HepG2 (cell line): ENCODE measurements at regions not wholly inside any gene's neighbourhood (a gene's known extent, or its start where the extent isn't known, plus 50 kb on each side); places are given as distances from the start of the nearest gene placed in this dataset.

Source experiments
- ATAC-seq: fragments of 200-7000 bp; cut with Tn5 transposase; 3 replicates; pipeline ENCODE4 v1.9.1; 2020; ENCODE audit warnings: mild to moderate bottlenecking, moderate library complexity
- BruUV-seq: library from RNA; stranded (reverse); fragments of 400-500 nt; replicated peaks from 2 replicates; lab custom pipeline; 2021; lab: Mats Ljungman, UMichigan
- CTCF ChIA-PET: fragments of 300-600 bp; formaldehyde crosslinking; extraction: SDS; loops from one replicate; lab custom pipeline; 2021; ENCODE audit warnings: low total read pairs, inconsistent platforms, low intra/inter-chr PET ratio; lab: Yijun Ruan, JAX
- POLR2A ChIA-PET: fragments of 350-600 bp; sonication (Branson Sonifier 250); formaldehyde crosslinking; loops from one replicate; lab custom pipeline; 2020; ENCODE audit warnings: antibody characterized with exemption, inconsistent platforms; lab: Yijun Ruan, JAX
- DNase-seq: peaks from one replicate; pipeline ENCODE4 v3.0.0-alpha.2; 2015; ENCODE audit warnings: low spot score
- FAIRE-seq: peaks from 3 replicates; lab custom pipeline; 2011; peaks lifted over from hg19 to GRCh38; lab: Jason Lieb, UNC
- H2AFZ ChIP-seq: one replicate; pipeline ENCODE4 v1.6.1; 2011; ENCODE audit warnings: low read length, inconsistent platforms
- H3K27ac ChIP-seq: fragments of 300-600 bp; 3 replicates; pipeline ENCODE4 v1.8.0; 2011; ENCODE audit warnings: mixed run types, mild to moderate bottlenecking, mixed read lengths, low read length, inconsistent platforms; ENCODE audit not compliant: insufficient read depth; ENCODE audit errors: extremely low read length
- H3K27me3 ChIP-seq, 2 experiments: fragments of 200-600 bp in 1 of 2; 2 replicates in 1 of 2; 3 replicates in 1 of 2; pipeline versions ENCODE4 v1.6.0 to v1.8.0; 2011; ENCODE audit warnings: low read length in 2 of 2, mild to moderate bottlenecking in 2 of 2, moderate library complexity in 2 of 2, inconsistent platforms in 1 of 2; ENCODE audit not compliant: insufficient read depth in 2 of 2, control insufficient read depth in 1 of 2
- H3K36me3 ChIP-seq, 2 experiments: fragments of 200-600 bp in 1 of 2; replicated peaks in 1 of 2; 2 replicates in 1 of 2; 3 replicates in 1 of 2; pipeline versions ENCODE4 v1.5.1 to v1.8.0; 2011; ENCODE audit warnings: low read length in 2 of 2, inconsistent platforms in 1 of 2; ENCODE audit not compliant: insufficient read depth in 2 of 2, control insufficient read depth in 1 of 2
- H3K4me1 ChIP-seq: 2 replicates; pipeline ENCODE4 v1.5.1; 2012; ENCODE audit warnings: low read length, inconsistent platforms; ENCODE audit not compliant: insufficient read depth
- H3K4me2 ChIP-seq: 2 replicates; pipeline ENCODE4 v1.6.0; 2011; ENCODE audit warnings: low read depth, low read length, inconsistent platforms
- H3K4me3 ChIP-seq, 3 experiments: fragments of 200-600 bp in 1 of 3; sonication (generic), shearing (Covaris generic) in 1 of 3; replicated peaks in 1 of 3; 2 replicates each; pipeline ENCODE4 v1.5.1; 2011 to 2016; ENCODE audit warnings: low read length in 3 of 3, inconsistent platforms in 2 of 3, low read depth in 2 of 3, mild to moderate bottlenecking in 2 of 3, control low read depth in 1 of 3, mixed read lengths in 1 of 3; ENCODE audit not compliant: insufficient read depth in 1 of 3
- H3K79me2 ChIP-seq: one replicate; pipeline ENCODE4 v1.6.1; 2011; ENCODE audit warnings: low read length, inconsistent platforms; ENCODE audit not compliant: insufficient read depth
- H3K9ac ChIP-seq: 2 replicates; pipeline ENCODE4 v1.6.0; 2011; ENCODE audit warnings: mild to moderate bottlenecking, low read depth, low read length, inconsistent platforms; ENCODE audit not compliant: insufficient read depth
- H3K9me3 ChIP-seq: 2 replicates; pipeline ENCODE4 v1.5.1; 2012; ENCODE audit warnings: mild to moderate bottlenecking, low read length
- H4K20me1 ChIP-seq: 2 replicates; pipeline ENCODE4 v1.6.0; 2011; ENCODE audit warnings: inconsistent platforms, mild to moderate bottlenecking, low read length, moderate library complexity; ENCODE audit not compliant: insufficient read depth
- ETV6 ChIP-seq: sonication (generic); formaldehyde crosslinking; conservative IDR thresholded peaks from 2 replicates; pipeline ENCODE4 v1.4.0; 2020; ENCODE audit warnings: missing genetic modification reagents
- IRX3 ChIP-seq: sonication (generic); formaldehyde crosslinking; IDR thresholded peaks from 2 replicates; pipeline ENCODE4 v1.8.1; 2023; ENCODE audit warnings: mild to moderate bottlenecking, low read depth, missing genetic modification reagents, borderline replicate concordance
- MAZ ChIP-seq, 2 experiments: sonication (generic) in 1 of 2; formaldehyde crosslinking in 1 of 2; IDR thresholded peaks; 2 replicates each; pipeline versions ENCODE4 v1.5.0 to v1.6.1; 2012 to 2020; ENCODE audit warnings: low read depth in 2 of 2, mild to moderate bottlenecking in 2 of 2, borderline replicate concordance in 1 of 2, improper control_type of control experiment in 1 of 2, low read length in 1 of 2, missing genetic modification reagents in 1 of 2, moderate library complexity in 1 of 2
- MBD4 ChIP-seq: IDR thresholded peaks from 2 replicates; pipeline ENCODE4 v1.6.1; 2012; ENCODE audit warnings: low read length, inconsistent platforms, borderline replicate concordance
- POLR2AphosphoS2 ChIP-seq: IDR thresholded peaks from 2 replicates; pipeline ENCODE4 v1.6.1; 2011; ENCODE audit warnings: low read depth, low read length, improper control_type of control experiment
- RBM22 ChIP-seq: fragments of 200-400 bp; formaldehyde crosslinking; optimal IDR thresholded peaks from 2 replicates; pipeline ENCODE3; 2017; ENCODE audit warnings: mild to moderate bottlenecking, low read length, moderate library complexity
- THAP11 ChIP-seq: IDR thresholded peaks from 2 replicates; pipeline ENCODE4 v1.6.1; 2016; ENCODE audit warnings: missing biosample characterization, missing genetic modification reagents
- TMF1 ChIP-seq: sonication (generic); formaldehyde crosslinking; IDR thresholded peaks from 2 replicates; pipeline ENCODE4 v1.8.1; 2022; ENCODE audit warnings: low read depth, missing genetic modification reagents
- YEATS4 ChIP-seq: sonication (generic); formaldehyde crosslinking; IDR thresholded peaks from 2 replicates; pipeline ENCODE4 v1.4.0; 2020; ENCODE audit warnings: missing genetic modification reagents, borderline replicate concordance
- ZMAT3 ChIP-seq: sonication (generic); formaldehyde crosslinking; conservative IDR thresholded peaks from 2 replicates; pipeline ENCODE4 v1.7.0; 2021; ENCODE audit warnings: missing genetic modification reagents
- ZNF839 ChIP-seq: sonication (generic); formaldehyde crosslinking; IDR thresholded peaks from 2 replicates; pipeline ENCODE4 v1.4.0; 2020; ENCODE audit warnings: missing genetic modification reagents, mild to moderate bottlenecking, borderline replicate concordance
- WGBS: methylation state at CpG from one replicate; pipeline ENCODE4 v1.1.6; 2017; ENCODE audit warnings: low lambda C conversion rate; 5-methylcytosine and 5-hydroxymethylcytosine counted together
- in situ Hi-C: cut with HindIII; loops from 2 replicates; pipeline ENCODE4 v1.10.0; 2017; ENCODE audit warnings: low pct_unique_long_range_greater_than_20kb; ENCODE audit not compliant: extremely low pct_ligation_motif_present
- intact Hi-C: fragments of 100-400 bp; cut with micrococcal nuclease; formaldehyde crosslinking; loops from one replicate; pipeline ENCODE4 v1.10.0; 2022; ENCODE audit not compliant: unreplicated experiment
- TF ChIP-seq, protein P1 (sequence below): sonication (generic); formaldehyde crosslinking; IDR thresholded peaks from 2 replicates; pipeline ENCODE4 v1.8.0; 2022; ENCODE audit warnings: missing genetic modification reagents, mild to moderate bottlenecking, inconsistent platforms, borderline replicate concordance
- TF ChIP-seq, protein P2 (sequence below): sonication (generic); IDR thresholded peaks from 2 replicates; pipeline ENCODE4 v1.6.1; 2016; ENCODE audit warnings: low read depth, borderline replicate concordance
- TF ChIP-seq, protein P3 (sequence below): sonication (generic); formaldehyde crosslinking; conservative IDR thresholded peaks from 2 replicates; pipeline ENCODE4 v1.4.0; 2020; ENCODE audit warnings: missing genetic modification reagents

DNA sequence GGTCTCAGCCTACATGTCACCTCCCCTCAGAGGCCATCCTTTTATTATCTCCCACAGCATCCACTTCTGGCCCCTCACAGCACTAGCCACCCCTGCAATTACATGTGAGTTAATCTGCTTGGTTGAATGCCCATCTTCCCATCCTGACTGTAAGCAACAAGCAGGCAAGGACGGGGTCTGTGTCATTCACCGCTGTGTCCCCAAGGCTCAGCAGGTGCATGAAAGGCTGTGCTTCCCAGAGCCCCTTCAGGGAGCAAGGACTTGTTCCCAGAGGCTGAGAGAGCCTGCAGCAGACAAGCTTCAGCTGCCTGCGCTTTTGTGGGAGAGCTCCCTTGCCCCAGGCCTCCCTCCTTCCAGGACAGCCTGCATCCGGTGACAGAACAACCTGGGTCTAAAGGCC is 172.7 kb upstream of the GSC start:
- WGBS = no CpG with 5 or more reads among the region's 4 CpGs
- Histone ChIP-seq H3K9me3 (no peaks in the 10 kb centered on the region), H3K27me3 (peaks cover 2 to 21% of the 10 kb centered on the region in 2 experiments; a peak in 3 of 5 replicates), H2AFZ (no peak overlapping the region), H3K4me3 (no peak overlapping the region), H3K4me2 (no peak overlapping the region), H3K27ac (no peak overlapping the region), H3K9ac (no peak overlapping the region), H3K79me2 (no peaks in the 10 kb centered on the region), H4K20me1 (no peaks in the 10 kb centered on the region), H3K4me1 (no peaks in the 10 kb centered on the region), H3K36me3 (no peaks in the 10 kb centered on the region)
- in situ Hi-C loops = no loop called here
- no peak for DNase-seq
- no TSS peak for BruUV-seq
- CTCF ChIA-PET = no interaction called here
- intact Hi-C loops = no loop called here
- POLR2A ChIA-PET = no interaction called here
- FAIRE-seq = no peak
- TF ChIP-seq, protein P1, sequence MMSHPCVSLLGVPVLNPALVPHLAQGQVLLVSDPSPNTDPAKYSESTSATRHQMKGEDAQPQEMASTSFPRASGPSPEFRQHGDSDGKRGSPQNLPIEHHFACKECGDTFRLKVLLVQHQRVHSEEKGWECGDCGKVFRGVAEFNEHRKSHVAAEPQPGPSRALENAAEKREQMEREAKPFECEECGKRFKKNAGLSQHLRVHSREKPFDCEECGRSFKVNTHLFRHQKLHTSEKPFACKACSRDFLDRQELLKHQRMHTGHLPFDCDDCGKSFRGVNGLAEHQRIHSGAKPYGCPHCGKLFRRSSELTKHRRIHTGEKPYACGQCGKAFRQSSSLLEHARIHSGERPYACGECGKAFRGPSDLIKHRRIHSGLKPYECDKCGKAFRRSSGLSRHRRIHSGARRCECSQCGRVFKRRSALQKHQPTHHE (CRISPR knock-in tag) = no peak
- TF ChIP-seq ZNF839 (CRISPR knock-in tag) (no peak), ZMAT3 (CRISPR knock-in tag) (no peak), RBM22 (no peak), MAZ (IDR thresholded peaks at IDR 0.05; ENCODE audit: borderline replicate concordance, low read depth, low read length) (no peak), MAZ (CRISPR knock-in tag; IDR thresholded peaks at IDR 0.05; ENCODE audit: low read depth) (no peak), TMF1 (CRISPR knock-in tag) (no peak)
- ATAC-seq = no peak

DNA sequence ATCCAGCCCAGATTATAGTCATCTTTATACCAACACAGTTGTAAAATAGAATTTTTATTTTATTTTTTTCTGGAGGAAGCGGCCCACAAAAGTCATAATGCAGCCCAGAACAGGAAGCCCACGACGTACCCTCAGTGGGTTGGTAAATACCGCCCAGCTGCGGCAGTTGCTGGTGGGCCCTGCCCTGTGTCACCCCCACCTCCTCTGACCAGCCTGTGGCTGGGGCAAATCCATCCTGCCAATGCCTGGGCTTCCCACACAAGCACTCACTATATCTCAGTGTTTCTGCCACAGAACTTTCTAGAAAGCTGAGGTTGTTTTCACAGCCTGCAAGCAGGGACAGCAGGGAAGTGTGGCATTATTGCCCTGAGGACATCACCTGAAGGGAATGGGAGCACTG is 171.4 kb upstream of the GSC start:
- Histone ChIP-seq H3K27ac (no peak overlapping the region), H3K9me3 (no peaks in the 10 kb centered on the region), H3K4me2 (no peak overlapping the region), H3K36me3 (no peaks in the 10 kb centered on the region), H4K20me1 (no peaks in the 10 kb centered on the region), H2AFZ (no peak overlapping the region), H3K4me3 (no peak overlapping the region), H3K4me1 (no peaks in the 10 kb centered on the region), H3K79me2 (no peaks in the 10 kb centered on the region), H3K9ac (no peak overlapping the region), H3K27me3 (peaks cover 5 to 25% of the 10 kb centered on the region in 2 experiments; a peak in 3 of 5 replicates)
- ATAC-seq = no peak
- no TSS peak for BruUV-seq
- in situ Hi-C loops (no loop called here), intact Hi-C loops (no loop called here)
- ChIA-PET CTCF (no interaction called here), POLR2A (no interaction called here)
- 49% methylated on average over 5 of the region's 5 CpGs for WGBS
- FAIRE-seq = no peak
- no peak for DNase-seq
- TF ChIP-seq, protein P2, sequence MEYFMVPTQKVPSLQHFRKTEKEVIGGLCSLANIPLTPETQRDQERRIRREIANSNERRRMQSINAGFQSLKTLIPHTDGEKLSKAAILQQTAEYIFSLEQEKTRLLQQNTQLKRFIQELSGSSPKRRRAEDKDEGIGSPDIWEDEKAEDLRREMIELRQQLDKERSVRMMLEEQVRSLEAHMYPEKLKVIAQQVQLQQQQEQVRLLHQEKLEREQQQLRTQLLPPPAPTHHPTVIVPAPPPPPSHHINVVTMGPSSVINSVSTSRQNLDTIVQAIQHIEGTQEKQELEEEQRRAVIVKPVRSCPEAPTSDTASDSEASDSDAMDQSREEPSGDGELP = no peak
- TF ChIP-seq ETV6 (CRISPR knock-in tag) (no peak), MBD4 (no peak), IRX3 (CRISPR knock-in tag) (no peak), YEATS4 (CRISPR knock-in tag) (no peak), THAP11 (CRISPR knock-in tag) (no peak), POLR2AphosphoS2 (no peak)
- TF ChIP-seq, protein P3, sequence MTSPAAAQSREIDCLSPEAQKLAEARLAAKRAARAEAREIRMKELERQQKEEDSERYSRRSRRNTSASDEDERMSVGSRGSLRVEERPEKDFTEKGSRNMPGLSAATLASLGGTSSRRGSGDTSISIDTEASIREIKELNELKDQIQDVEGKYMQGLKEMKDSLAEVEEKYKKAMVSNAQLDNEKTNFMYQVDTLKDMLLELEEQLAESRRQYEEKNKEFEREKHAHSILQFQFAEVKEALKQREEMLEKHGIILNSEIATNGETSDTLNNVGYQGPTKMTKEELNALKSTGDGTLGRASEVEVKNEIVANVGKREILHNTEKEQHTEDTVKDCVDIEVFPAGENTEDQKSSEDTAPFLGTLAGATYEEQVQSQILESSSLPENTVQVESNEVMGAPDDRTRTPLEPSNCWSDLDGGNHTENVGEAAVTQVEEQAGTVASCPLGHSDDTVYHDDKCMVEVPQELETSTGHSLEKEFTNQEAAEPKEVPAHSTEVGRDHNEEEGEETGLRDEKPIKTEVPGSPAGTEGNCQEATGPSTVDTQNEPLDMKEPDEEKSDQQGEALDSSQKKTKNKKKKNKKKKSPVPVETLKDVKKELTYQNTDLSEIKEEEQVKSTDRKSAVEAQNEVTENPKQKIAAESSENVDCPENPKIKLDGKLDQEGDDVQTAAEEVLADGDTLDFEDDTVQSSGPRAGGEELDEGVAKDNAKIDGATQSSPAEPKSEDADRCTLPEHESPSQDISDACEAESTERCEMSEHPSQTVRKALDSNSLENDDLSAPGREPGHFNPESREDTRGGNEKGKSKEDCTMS (CRISPR knock-in tag) = no peak
